H1 (cell line): ENCODE measurements at regions not wholly inside any gene's neighbourhood (a gene's known extent, or its start where the extent isn't known, plus 50 kb on each side); places are given as distances from the start of the nearest gene placed in this dataset.

Experiments used
- CEBPB ChIP-seq: IDR thresholded peaks from 2 replicates; pipeline ENCODE4 v1.6.1; 2012; ENCODE audit warnings: low read depth, low read length
- EZH2 ChIP-seq: fragments of 200-600 bp; sonication (generic); IDR thresholded peaks from 2 replicates; pipeline ENCODE4 v1.7.1; 2012; ENCODE audit warnings: low read depth, mild to moderate bottlenecking, moderate library complexity, low read length, inconsistent platforms; ENCODE audit not compliant: severe bottlenecking
- HDAC2 ChIP-seq, 2 experiments: fragments of 300-600 bp in 1 of 2; sonication (generic) in 1 of 2; IDR thresholded peaks; 2 replicates each; pipeline ENCODE4 v1.6.1; 2011 to 2012; ENCODE audit warnings: low read depth in 2 of 2, low read length in 2 of 2, mild to moderate bottlenecking in 2 of 2, moderate library complexity in 2 of 2, borderline replicate concordance in 1 of 2, inconsistent platforms in 1 of 2
- MAFK ChIP-seq: IDR thresholded peaks from 2 replicates; pipeline ENCODE4 v1.6.1; 2012; ENCODE audit warnings: low read depth, mild to moderate bottlenecking, improper control_type of control experiment, low read length
- TAF7 ChIP-seq: optimal IDR thresholded peaks from 2 replicates; pipeline ENCODE3; 2011; ENCODE audit warnings: low read depth, mild to moderate bottlenecking, inconsistent platforms, low read length, moderate library complexity, borderline replicate concordance
- TF ChIP-seq, protein P1 (sequence below), 3 experiments: IDR thresholded peaks; 1 replicate in 2 of 3; 2 replicates in 1 of 3; pipeline versions ENCODE4 v1.5.1 to v1.6.1; 2011; ENCODE audit warnings: low read length in 3 of 3, mild to moderate bottlenecking in 3 of 3, inconsistent platforms in 2 of 3, low read depth in 1 of 3, moderate library complexity in 1 of 3; ENCODE audit not compliant: insufficient read depth in 1 of 3; ENCODE audit errors: control extremely low read depth in 1 of 3

DNA sequence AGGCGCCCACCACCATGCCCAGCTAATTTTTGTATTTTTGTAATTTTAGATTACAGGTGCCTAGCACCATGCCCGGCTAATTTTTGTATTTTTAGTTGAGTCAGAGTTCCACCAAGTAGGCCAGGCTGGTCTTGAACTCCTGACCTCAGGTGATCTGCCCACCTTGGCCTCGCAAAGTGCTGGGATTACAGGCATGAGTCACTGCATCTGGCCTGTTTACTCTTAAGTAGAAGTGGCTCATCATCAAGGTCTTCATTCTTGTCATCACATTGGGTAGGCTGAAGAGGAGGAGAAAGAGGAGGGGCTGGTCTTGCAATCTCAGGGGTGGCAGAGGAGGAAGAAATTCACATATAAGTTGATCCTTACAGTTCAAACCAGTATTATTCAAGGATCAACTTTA, 152.4 kb upstream of the ATP2B1 start:
- TF ChIP-seq MAFK (no peak), HDAC2 (IDR thresholded peaks at IDR 0.05; ENCODE audit: borderline replicate concordance in 1 of 2, low read depth in 2 of 2, low read length in 2 of 2) (no peak), CEBPB (no peak), TAF7 (no peak), EZH2 (no peak)
- TF ChIP-seq, protein P1, sequence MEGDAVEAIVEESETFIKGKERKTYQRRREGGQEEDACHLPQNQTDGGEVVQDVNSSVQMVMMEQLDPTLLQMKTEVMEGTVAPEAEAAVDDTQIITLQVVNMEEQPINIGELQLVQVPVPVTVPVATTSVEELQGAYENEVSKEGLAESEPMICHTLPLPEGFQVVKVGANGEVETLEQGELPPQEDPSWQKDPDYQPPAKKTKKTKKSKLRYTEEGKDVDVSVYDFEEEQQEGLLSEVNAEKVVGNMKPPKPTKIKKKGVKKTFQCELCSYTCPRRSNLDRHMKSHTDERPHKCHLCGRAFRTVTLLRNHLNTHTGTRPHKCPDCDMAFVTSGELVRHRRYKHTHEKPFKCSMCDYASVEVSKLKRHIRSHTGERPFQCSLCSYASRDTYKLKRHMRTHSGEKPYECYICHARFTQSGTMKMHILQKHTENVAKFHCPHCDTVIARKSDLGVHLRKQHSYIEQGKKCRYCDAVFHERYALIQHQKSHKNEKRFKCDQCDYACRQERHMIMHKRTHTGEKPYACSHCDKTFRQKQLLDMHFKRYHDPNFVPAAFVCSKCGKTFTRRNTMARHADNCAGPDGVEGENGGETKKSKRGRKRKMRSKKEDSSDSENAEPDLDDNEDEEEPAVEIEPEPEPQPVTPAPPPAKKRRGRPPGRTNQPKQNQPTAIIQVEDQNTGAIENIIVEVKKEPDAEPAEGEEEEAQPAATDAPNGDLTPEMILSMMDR (IDR thresholded peaks at IDR 0.05; ENCODE audit: control extremely low read depth in 1 of 3, insufficient read depth in 1 of 3, low read depth in 1 of 3, low read length in 3 of 3) = no peak
